ENCODE measurements at regions not wholly inside any gene's neighbourhood (a gene's known extent, or its start where the extent isn't known, plus 50 kb on each side); places are given as distances from the start of the nearest gene placed in this dataset.

DNA sequence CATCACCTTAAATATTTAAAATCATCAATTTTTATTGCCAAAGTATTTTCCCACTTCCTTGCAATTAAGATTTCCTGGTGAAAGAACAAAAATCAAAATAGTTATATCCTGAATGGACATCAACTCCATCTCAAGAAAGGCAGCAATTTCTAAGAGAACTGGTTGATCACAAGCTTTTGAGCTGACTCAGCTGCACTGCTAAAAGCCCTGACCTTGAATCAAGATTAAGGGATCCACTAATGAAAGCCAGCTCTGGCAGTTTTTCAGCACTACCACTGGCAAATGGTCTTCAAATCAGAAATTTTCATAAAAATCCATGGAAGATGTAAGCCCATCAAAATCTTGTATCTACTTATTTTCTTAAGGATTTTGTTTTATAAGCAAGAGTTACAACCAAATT, 123.4 kb downstream of the SLC6A15 start:
- TF ChIP-seq, protein P1, sequence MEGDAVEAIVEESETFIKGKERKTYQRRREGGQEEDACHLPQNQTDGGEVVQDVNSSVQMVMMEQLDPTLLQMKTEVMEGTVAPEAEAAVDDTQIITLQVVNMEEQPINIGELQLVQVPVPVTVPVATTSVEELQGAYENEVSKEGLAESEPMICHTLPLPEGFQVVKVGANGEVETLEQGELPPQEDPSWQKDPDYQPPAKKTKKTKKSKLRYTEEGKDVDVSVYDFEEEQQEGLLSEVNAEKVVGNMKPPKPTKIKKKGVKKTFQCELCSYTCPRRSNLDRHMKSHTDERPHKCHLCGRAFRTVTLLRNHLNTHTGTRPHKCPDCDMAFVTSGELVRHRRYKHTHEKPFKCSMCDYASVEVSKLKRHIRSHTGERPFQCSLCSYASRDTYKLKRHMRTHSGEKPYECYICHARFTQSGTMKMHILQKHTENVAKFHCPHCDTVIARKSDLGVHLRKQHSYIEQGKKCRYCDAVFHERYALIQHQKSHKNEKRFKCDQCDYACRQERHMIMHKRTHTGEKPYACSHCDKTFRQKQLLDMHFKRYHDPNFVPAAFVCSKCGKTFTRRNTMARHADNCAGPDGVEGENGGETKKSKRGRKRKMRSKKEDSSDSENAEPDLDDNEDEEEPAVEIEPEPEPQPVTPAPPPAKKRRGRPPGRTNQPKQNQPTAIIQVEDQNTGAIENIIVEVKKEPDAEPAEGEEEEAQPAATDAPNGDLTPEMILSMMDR (IDR thresholded peaks at IDR 0.05): no peak
- no peak for TF ChIP-seq HOXA7 (CRISPR knock-in tag; IDR thresholded peaks at IDR 0.05)
- no peak for TF ChIP-seq RCOR1 (IDR thresholded peaks at IDR 0.05; ENCODE audit: low read depth, low read length)
- no peak for TF ChIP-seq ESRRA (IDR thresholded peaks at IDR 0.05; ENCODE audit: borderline replicate concordance, low read length)
- TF ChIP-seq HOXB5 (CRISPR knock-in tag; IDR thresholded peaks at IDR 0.05): no peak
- no peak for TF ChIP-seq MAFK (IDR thresholded peaks at IDR 0.05; ENCODE audit: partially characterized antibody)
- no peak for TF ChIP-seq ZSCAN20 (CRISPR knock-in tag; IDR thresholded peaks at IDR 0.05)
- TF ChIP-seq RFX5 (IDR thresholded peaks at IDR 0.05): no peak

Data from A549 (cell line).